ENCODE measurements at regions not wholly inside any gene's neighbourhood (a gene's known extent, or its start where the extent isn't known, plus 50 kb on each side); places are given as distances from the start of the nearest gene placed in this dataset.

GRCh38 chr12:4859478-4860210 lies 50.1 kb upstream of the KCNA1 start:
- DNase-seq, result no peak
